Activated CD4-positive, alpha-beta memory T cell treated with anti-CD3 and anti-CD28 coated beads, Interleukin-2, amount 10 ng/mL, durations not matched to agents 7 days and 5 days (primary cell): ENCODE measurements at regions not wholly inside any gene's neighbourhood (a gene's known extent, or its start where the extent isn't known, plus 50 kb on each side); places are given as distances from the start of the nearest gene placed in this dataset.

Experiments
- CTCF ChIA-PET: fragments of 350-600 bp; sonication (Branson Sonifier 250); formaldehyde crosslinking; loops from one replicate; lab custom pipeline; 2021; ENCODE audit warnings: antibody characterized with exemption, inconsistent platforms; lab: Charles Lee
- POLR2A ChIA-PET: fragments of 350-600 bp; sonication (Branson Sonifier 250); formaldehyde crosslinking; loops from one replicate; lab custom pipeline; 2021; ENCODE audit warnings: antibody characterized with exemption; lab: Charles Lee
- DNase-seq: peaks from one replicate; pipeline ENCODE4 v3.0.0-alpha.2; 2020
- H3K27ac Mint-ChIP-seq: one replicate; pipeline ENCODE4 v1.8.0; 2021; ENCODE audit warnings: mild to moderate bottlenecking, mixed read lengths
- H3K27me3 Mint-ChIP-seq: one replicate; pipeline ENCODE4 v1.8.0; 2021; ENCODE audit warnings: mixed read lengths
- H3K36me3 Mint-ChIP-seq: one replicate; pipeline ENCODE4 v1.8.0; 2021; ENCODE audit warnings: low read depth, mixed read lengths
- H3K4me1 Mint-ChIP-seq: one replicate; pipeline ENCODE4 v1.8.0; 2021; ENCODE audit warnings: mixed read lengths
- H3K4me3 Mint-ChIP-seq: one replicate; pipeline ENCODE4 v1.8.0; 2021; ENCODE audit warnings: mild to moderate bottlenecking, mixed read lengths
- H3K9me3 Mint-ChIP-seq: one replicate; pipeline ENCODE4 v1.8.0; 2021; ENCODE audit warnings: mixed read lengths

- Mint-ChIP-seq H3K4me3 (no peak overlapping the region), H3K27ac (no peak overlapping the region), H3K27me3 (no peaks in the 10 kb centered on the region), H3K9me3 (no peaks in the 10 kb centered on the region), H3K4me1 (no peaks in the 10 kb centered on the region), H3K36me3 (no peaks in the 10 kb centered on the region)
- CTCF ChIA-PET = no interaction called here
- DNase-seq = no peak
- POLR2A ChIA-PET = no interaction called here
Observed at GRCh38 chr10:78266741-78267469, 233.2 kb downstream of the RPS24 start.

DNA sequence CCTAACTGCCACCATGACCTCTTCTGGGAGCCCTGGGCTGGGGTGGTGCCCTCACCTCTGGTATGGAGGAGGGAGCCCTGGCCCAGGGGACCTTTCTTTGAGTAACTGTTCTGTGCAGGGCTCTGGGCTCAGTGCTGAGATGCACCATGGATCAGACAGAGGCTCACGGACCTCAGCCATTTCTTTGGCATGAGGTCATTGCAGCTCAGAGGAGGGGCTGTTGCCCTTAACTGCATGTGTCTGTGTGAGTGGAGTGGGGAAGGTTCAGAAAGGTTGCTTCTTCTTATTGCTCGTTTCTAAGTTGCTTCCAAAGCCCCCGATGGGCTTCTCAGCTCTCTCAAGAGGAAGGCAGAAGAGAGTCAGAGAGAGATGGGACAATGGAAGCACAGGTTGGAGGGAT lies 233.9 kb downstream of the RPS24 start:
- ChIA-PET POLR2A (no interaction called here), CTCF (no interaction called here)
- no peaks in the 10 kb centered on the region for H3K9me3 Mint-ChIP-seq
- no peaks in the 10 kb centered on the region for H3K27me3 Mint-ChIP-seq
- H3K4me3 Mint-ChIP-seq = no peak overlapping the region
- H3K27ac Mint-ChIP-seq = no peak overlapping the region
- no peak for DNase-seq
- H3K4me1 Mint-ChIP-seq = no peaks in the 10 kb centered on the region
- no peaks in the 10 kb centered on the region for H3K36me3 Mint-ChIP-seq

DNA sequence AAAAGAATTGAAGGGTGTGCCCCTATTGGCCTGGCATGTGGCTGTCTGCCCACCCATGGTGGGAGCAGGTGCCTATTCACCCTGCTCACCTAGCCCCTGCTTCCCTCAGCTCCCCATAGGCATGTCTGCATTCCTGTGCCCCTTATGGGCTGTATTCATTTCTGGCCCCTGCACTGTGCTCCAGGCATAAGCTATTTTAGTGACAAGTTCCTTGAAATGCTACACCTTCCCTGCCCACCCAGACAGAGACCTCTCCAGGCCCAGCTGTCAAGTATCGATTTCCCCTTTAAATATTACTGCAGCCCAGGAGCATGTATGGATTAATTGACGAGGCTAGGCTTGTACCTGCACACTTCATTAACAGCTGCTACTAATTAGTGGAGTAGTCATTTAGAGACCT lies 235.4 kb downstream of the RPS24 start:
- ChIA-PET POLR2A (no interaction called here), CTCF (no interaction called here)
- H3K4me3 Mint-ChIP-seq = no peak overlapping the region
- no peaks in the 10 kb centered on the region for H3K9me3 Mint-ChIP-seq
- H3K4me1 Mint-ChIP-seq = no peaks in the 10 kb centered on the region
- no peaks in the 10 kb centered on the region for H3K36me3 Mint-ChIP-seq
- H3K27ac Mint-ChIP-seq = no peak overlapping the region
- DNase-seq = no peak
- no peaks in the 10 kb centered on the region for H3K27me3 Mint-ChIP-seq

GRCh38 chr10:78272329-78272728 lies 238.7 kb downstream of the RPS24 start:
- no peak for DNase-seq
- POLR2A ChIA-PET = no interaction called here
- H3K4me1 Mint-ChIP-seq = no peaks in the 10 kb centered on the region
- CTCF ChIA-PET = no interaction called here
- peaks cover 2% of the 10 kb centered on the region for H3K27me3 Mint-ChIP-seq
- no peak overlapping the region for H3K4me3 Mint-ChIP-seq
- H3K36me3 Mint-ChIP-seq = no peaks in the 10 kb centered on the region
- H3K9me3 Mint-ChIP-seq = no peaks in the 10 kb centered on the region
- no peak overlapping the region for H3K27ac Mint-ChIP-seq

- H3K36me3 Mint-ChIP-seq = no peaks in the 10 kb centered on the region
- H3K27ac Mint-ChIP-seq = no peak overlapping the region
- no peak overlapping the region for H3K4me3 Mint-ChIP-seq
- ChIA-PET CTCF (no interaction called here), POLR2A (no interaction called here)
- no peaks in the 10 kb centered on the region for H3K9me3 Mint-ChIP-seq
- no peak for DNase-seq
- H3K4me1 Mint-ChIP-seq = no peaks in the 10 kb centered on the region
- H3K27me3 Mint-ChIP-seq = peaks cover 2% of the 10 kb centered on the region
Observed at GRCh38 chr10:78274491-78274890, 240.8 kb downstream of the RPS24 start.

DNA sequence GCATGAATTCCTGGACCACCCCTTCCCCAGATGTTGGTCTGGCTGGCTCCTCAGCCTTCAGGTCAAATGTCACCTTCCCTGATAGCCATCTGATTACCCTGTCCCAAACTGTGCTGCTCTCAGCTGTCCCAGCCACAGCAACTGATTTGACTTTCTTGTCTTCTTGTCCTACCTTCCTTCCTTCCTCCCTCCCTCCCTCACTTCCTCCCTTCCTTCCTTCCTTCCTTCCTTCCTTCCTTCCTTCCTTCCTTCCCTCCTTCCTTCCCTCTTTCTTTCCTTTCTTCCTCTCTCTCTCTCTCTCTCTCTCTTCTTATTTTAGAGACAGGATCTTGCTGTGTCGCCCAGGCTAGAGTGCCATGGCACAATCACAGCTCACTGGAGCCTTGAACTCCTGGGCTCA lies 242.5 kb downstream of the RPS24 start:
- ChIA-PET CTCF (no interaction called here), POLR2A (no interaction called here)
- Mint-ChIP-seq H3K36me3 (no peaks in the 10 kb centered on the region), H3K4me3 (no peak overlapping the region), H3K9me3 (no peaks in the 10 kb centered on the region), H3K4me1 (no peaks in the 10 kb centered on the region), H3K27ac (no peak overlapping the region), H3K27me3 (peaks cover 2% of the 10 kb centered on the region)
- no peak for DNase-seq

- Mint-ChIP-seq H3K27me3 (peaks cover 2% of the 10 kb centered on the region), H3K36me3 (no peaks in the 10 kb centered on the region), H3K4me3 (no peak overlapping the region), H3K9me3 (no peaks in the 10 kb centered on the region), H3K4me1 (no peaks in the 10 kb centered on the region), H3K27ac (no peak overlapping the region)
- DNase-seq = no peak
- ChIA-PET CTCF (no interaction called here), POLR2A (no interaction called here)
Observed at GRCh38 chr10:78277314-78278057, 243.8 kb downstream of the RPS24 start.

- Mint-ChIP-seq H3K9me3 (no peaks in the 10 kb centered on the region), H3K27me3 (peaks cover 4% of the 10 kb centered on the region), H3K4me3 (no peak overlapping the region), H3K36me3 (no peaks in the 10 kb centered on the region), H3K4me1 (no peaks in the 10 kb centered on the region), H3K27ac (no peak overlapping the region)
- no peak for DNase-seq
- CTCF ChIA-PET = no interaction called here
- POLR2A ChIA-PET = no interaction called here
Observed at GRCh38 chr10:78278058-78278404, 244.4 kb downstream of the RPS24 start.

- POLR2A ChIA-PET = no interaction called here
- H3K27ac Mint-ChIP-seq = no peak overlapping the region
- no peaks in the 10 kb centered on the region for H3K9me3 Mint-ChIP-seq
- no peak for DNase-seq
- no peak overlapping the region for H3K4me3 Mint-ChIP-seq
- no peaks in the 10 kb centered on the region for H3K4me1 Mint-ChIP-seq
- CTCF ChIA-PET = no interaction called here
- H3K27me3 Mint-ChIP-seq = peaks cover 4% of the 10 kb centered on the region
- no peaks in the 10 kb centered on the region for H3K36me3 Mint-ChIP-seq
Observed at GRCh38 chr10:78279756-78280155, 246.1 kb downstream of the RPS24 start.

DNA sequence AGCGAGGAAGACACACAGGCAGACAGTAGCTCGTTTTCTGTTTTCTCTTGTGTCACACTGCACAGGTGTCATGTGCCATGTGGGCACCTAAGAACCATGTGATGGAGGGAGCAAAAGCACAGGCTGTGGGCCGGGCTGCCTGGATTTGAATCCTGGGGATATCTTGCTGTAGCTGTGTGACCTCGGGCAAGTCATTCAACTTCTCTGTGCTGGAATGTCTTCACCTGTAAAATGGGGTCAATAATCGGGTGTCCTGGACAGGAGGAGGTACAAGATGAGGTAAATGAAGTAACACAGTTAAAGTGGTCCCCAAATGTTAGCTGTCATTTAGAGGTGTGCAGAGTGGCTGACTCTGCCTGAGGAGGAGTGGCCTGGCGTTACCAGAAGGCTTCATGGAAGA lies 246.9 kb downstream of the RPS24 start:
- CTCF ChIA-PET = no interaction called here
- H3K27me3 Mint-ChIP-seq = peaks cover 4% of the 10 kb centered on the region

DNA sequence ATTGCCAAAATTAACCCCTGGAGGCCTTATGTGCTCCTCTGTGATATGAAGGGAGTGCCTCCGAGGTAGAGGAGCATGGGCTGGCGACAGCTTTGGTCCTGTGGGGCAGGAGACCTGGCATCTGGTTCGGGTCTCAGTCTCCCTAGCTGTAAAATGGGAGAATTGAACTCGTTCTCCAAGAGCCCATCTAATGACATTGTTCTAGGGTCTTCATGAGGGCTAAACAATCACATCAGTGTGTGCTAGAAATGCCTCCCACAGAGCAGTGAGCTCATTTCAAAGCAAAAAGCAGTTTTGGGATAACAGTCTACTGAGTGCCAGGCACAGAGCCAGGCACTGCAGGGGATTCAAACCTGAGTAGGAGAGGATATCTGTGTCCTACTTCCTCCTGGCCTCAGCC lies 248.0 kb downstream of the RPS24 start:
- CTCF ChIA-PET = no interaction called here
- no peaks in the 10 kb centered on the region for H3K4me1 Mint-ChIP-seq
- H3K27ac Mint-ChIP-seq = no peak overlapping the region
- POLR2A ChIA-PET = interaction anchor here (1.2 kb wide), 1 partner anchor 21 kb away, joined by 4 read pairs; no protein-coding TSS in a partner anchor
- no peaks in the 10 kb centered on the region for H3K9me3 Mint-ChIP-seq
- H3K36me3 Mint-ChIP-seq = no peaks in the 10 kb centered on the region
- H3K4me3 Mint-ChIP-seq = no peak overlapping the region
- H3K27me3 Mint-ChIP-seq = peaks cover 4% of the 10 kb centered on the region
- no peak for DNase-seq

More for the DNA sequence above, 246.9 kb downstream of the RPS24 start:
- Mint-ChIP-seq H3K4me3 (no peak overlapping the region), H3K4me1 (no peaks in the 10 kb centered on the region), H3K27ac (no peak overlapping the region), H3K36me3 (no peaks in the 10 kb centered on the region), H3K9me3 (no peaks in the 10 kb centered on the region)
- no peak for DNase-seq
- POLR2A ChIA-PET = interaction anchor here (1.2 kb wide), 1 partner anchor 22 kb away, joined by 4 read pairs; no protein-coding TSS in a partner anchor

- Mint-ChIP-seq H3K4me1 (no peaks in the 10 kb centered on the region), H3K4me3 (no peak overlapping the region), H3K9me3 (no peaks in the 10 kb centered on the region), H3K27me3 (peaks cover 2% of the 10 kb centered on the region), H3K36me3 (no peaks in the 10 kb centered on the region), H3K27ac (no peak overlapping the region)
- ChIA-PET CTCF (no interaction called here), POLR2A (no interaction called here)
- no peak for DNase-seq
Observed at GRCh38 chr10:78283069-78283682, 249.5 kb downstream of the RPS24 start.

DNA sequence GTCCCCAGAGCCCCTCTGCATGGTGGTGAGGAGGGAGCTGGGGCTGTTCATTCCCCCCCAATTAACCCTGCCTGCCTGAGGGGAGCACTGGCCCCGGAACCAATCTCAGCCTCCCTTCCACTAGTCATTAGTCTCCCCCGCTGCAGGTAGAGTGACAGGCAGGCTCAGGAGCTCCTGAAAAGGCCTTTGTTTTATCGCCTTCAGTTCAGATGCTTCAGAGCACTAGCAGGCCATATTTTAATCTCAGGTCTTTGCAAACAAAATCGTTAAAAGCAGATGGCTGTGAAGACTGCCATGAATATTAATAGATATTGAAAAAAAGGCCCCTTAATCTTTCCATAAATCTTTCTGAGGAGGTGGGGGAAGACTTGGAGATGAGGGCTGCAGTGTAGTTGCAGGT lies 250.7 kb downstream of the RPS24 start:
- POLR2A ChIA-PET = no interaction called here
- Mint-ChIP-seq H3K9me3 (no peaks in the 10 kb centered on the region), H3K36me3 (no peaks in the 10 kb centered on the region), H3K4me3 (no peak overlapping the region), H3K4me1 (no peaks in the 10 kb centered on the region), H3K27me3 (peaks cover 2% of the 10 kb centered on the region), H3K27ac (no peak overlapping the region)
- no peak for DNase-seq
- CTCF ChIA-PET = no interaction called here
